ENCODE measurements at regions not wholly inside any gene's neighbourhood (a gene's known extent, or its start where the extent isn't known, plus 50 kb on each side); places are given as distances from the start of the nearest gene placed in this dataset.

GRCh38 chr5:74055486-74056106 lies 429.6 kb downstream of the ARHGEF28 start:
- Histone ChIP-seq H3K4me3 (ENCODE audit: low read depth, low read length, poor library complexity, severe bottlenecking) (no peak overlapping the region), H3K27ac (ENCODE audit: low read depth, low read length, poor library complexity, severe bottlenecking) (no peak overlapping the region), H3K4me1 (ENCODE audit: insufficient read depth, low read length, poor library complexity, severe bottlenecking) (no peaks in the 10 kb centered on the region), H3K36me3 (ENCODE audit: insufficient read depth, low read length, poor library complexity, severe bottlenecking) (no peaks in the 10 kb centered on the region), H3K9me3 (ENCODE audit: low read depth, low read length, poor library complexity, severe bottlenecking) (no peaks in the 10 kb centered on the region), H3K27me3 (replicated peaks; ENCODE audit: insufficient read depth, low read depth, low read length, poor library complexity) (peaks cover 69% of the 10 kb centered on the region)
- no peak for TF ChIP-seq EZH2 (IDR thresholded peaks at IDR 0.05; ENCODE audit: borderline replicate concordance, low read depth, low read length, poor library complexity, severe bottlenecking)
- TF ChIP-seq CTCF (conservative IDR thresholded peaks at IDR 0.05; ENCODE audit: low read depth, low read length), result no peak
- intact Hi-C loops (cut with micrococcal nuclease; ENCODE audit: unreplicated experiment), result no loop called here
- CTCF ChIA-PET, result no interaction called here
- POLR2A ChIA-PET (ENCODE audit: low non-redundant PET), result no interaction called here
- no TSS peak for BruUV-seq (replicated peaks)
- no peak for DNase-seq (ENCODE audit: low spot score)

GRCh38 chr5:74054641-74055421 lies 428.8 kb downstream of the ARHGEF28 start:
- Histone ChIP-seq H3K4me1 (ENCODE audit: insufficient read depth, low read length, poor library complexity, severe bottlenecking) (no peaks in the 10 kb centered on the region), H3K9me3 (ENCODE audit: low read depth, low read length, poor library complexity, severe bottlenecking) (no peaks in the 10 kb centered on the region), H3K27ac (ENCODE audit: low read depth, low read length, poor library complexity, severe bottlenecking) (no peak overlapping the region), H3K4me3 (ENCODE audit: low read depth, low read length, poor library complexity, severe bottlenecking) (no peak overlapping the region), H3K27me3 (replicated peaks; ENCODE audit: insufficient read depth, low read depth, low read length, poor library complexity) (peaks cover 69% of the 10 kb centered on the region), H3K36me3 (ENCODE audit: insufficient read depth, low read length, poor library complexity, severe bottlenecking) (no peaks in the 10 kb centered on the region)
- BruUV-seq (replicated peaks), result no TSS peak
- no peak for DNase-seq (ENCODE audit: low spot score)
- ChIA-PET CTCF (no interaction called here), POLR2A (ENCODE audit: low non-redundant PET) (no interaction called here)
- TF ChIP-seq EZH2 (IDR thresholded peaks at IDR 0.05; ENCODE audit: borderline replicate concordance, low read depth, low read length, poor library complexity, severe bottlenecking) (no peak), CTCF (conservative IDR thresholded peaks at IDR 0.05; ENCODE audit: low read depth, low read length) (no peak)
- intact Hi-C loops (cut with micrococcal nuclease; ENCODE audit: unreplicated experiment), result no loop called here

- intact Hi-C loops (cut with micrococcal nuclease; ENCODE audit: unreplicated experiment), result no loop called here
- Histone ChIP-seq H3K9me3 (ENCODE audit: low read depth, low read length, poor library complexity, severe bottlenecking) (no peaks in the 10 kb centered on the region), H3K27ac (ENCODE audit: low read depth, low read length, poor library complexity, severe bottlenecking) (no peak overlapping the region), H3K27me3 (replicated peaks; ENCODE audit: insufficient read depth, low read depth, low read length, poor library complexity) (peaks cover 76% of the 10 kb centered on the region), H3K36me3 (ENCODE audit: insufficient read depth, low read length, poor library complexity, severe bottlenecking) (no peaks in the 10 kb centered on the region), H3K4me1 (ENCODE audit: insufficient read depth, low read length, poor library complexity, severe bottlenecking) (no peaks in the 10 kb centered on the region), H3K4me3 (ENCODE audit: low read depth, low read length, poor library complexity, severe bottlenecking) (no peak overlapping the region)
- no TSS peak for BruUV-seq (replicated peaks)
- TF ChIP-seq EZH2 (IDR thresholded peaks at IDR 0.05; ENCODE audit: borderline replicate concordance, low read depth, low read length, poor library complexity, severe bottlenecking) (no peak), CTCF (conservative IDR thresholded peaks at IDR 0.05; ENCODE audit: low read depth, low read length) (no peak)
- peak; percentile 19 for DNase-seq (ENCODE audit: low spot score)
- ChIA-PET POLR2A (ENCODE audit: low non-redundant PET) (no interaction called here), CTCF (no interaction called here)
These were observed 428.1 kb downstream of the ARHGEF28 start for GRCh38 chr5:74054139-74054538.
